Stomach (tissue), 4 donors: ENCODE measurements at regions not wholly inside any gene's neighbourhood (a gene's known extent, or its start where the extent isn't known, plus 50 kb on each side); places are given as distances from the start of the nearest gene placed in this dataset.

Experiments used
- EP300 ChIP-seq: sonication (generic); formaldehyde crosslinking; IDR thresholded peaks from one replicate; pipeline ENCODE4 v1.6.1; 2017; ENCODE audit warnings: antibody characterized with exemption
- POLR2AphosphoS5 ChIP-seq, 3 donors: sonication (generic); formaldehyde crosslinking; IDR thresholded peaks; one replicate each; pipeline ENCODE4 v1.6.1; 2016; ENCODE audit warnings: antibody characterized with exemption in 3 of 3
- TF ChIP-seq, protein P1 (sequence below), 7 experiments: fragments of 450-650 bp in 4 of 7; fragments of 200-600 bp in 3 of 7; sonication (generic) in 3 of 7; IDR thresholded peaks; one replicate each; pipeline ENCODE4 v1.5.1; 2016 to 2019; ENCODE audit warnings: antibody characterized with exemption in 7 of 7, control low read depth in 2 of 7, mild to moderate bottlenecking in 1 of 7

DNA sequence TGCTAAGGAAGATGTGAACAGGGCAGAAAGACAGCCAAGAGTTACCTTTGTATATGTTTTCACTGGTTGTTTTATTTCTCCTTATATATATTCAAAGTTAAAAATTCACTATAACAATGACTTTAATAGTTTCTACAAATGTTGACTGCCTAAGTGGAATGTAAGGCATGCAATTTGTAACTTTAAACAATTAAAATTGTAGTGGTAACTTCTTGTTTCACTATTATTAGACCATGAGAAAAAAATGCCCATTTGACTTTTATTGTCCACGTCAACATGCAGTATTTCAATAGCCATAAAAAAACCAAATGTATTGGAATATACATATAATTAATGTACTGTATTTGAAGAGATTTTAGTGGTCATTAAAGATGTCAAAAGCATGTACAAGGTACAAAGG, 340.7 kb upstream of the CBLB start:
- TF ChIP-seq, protein P1, sequence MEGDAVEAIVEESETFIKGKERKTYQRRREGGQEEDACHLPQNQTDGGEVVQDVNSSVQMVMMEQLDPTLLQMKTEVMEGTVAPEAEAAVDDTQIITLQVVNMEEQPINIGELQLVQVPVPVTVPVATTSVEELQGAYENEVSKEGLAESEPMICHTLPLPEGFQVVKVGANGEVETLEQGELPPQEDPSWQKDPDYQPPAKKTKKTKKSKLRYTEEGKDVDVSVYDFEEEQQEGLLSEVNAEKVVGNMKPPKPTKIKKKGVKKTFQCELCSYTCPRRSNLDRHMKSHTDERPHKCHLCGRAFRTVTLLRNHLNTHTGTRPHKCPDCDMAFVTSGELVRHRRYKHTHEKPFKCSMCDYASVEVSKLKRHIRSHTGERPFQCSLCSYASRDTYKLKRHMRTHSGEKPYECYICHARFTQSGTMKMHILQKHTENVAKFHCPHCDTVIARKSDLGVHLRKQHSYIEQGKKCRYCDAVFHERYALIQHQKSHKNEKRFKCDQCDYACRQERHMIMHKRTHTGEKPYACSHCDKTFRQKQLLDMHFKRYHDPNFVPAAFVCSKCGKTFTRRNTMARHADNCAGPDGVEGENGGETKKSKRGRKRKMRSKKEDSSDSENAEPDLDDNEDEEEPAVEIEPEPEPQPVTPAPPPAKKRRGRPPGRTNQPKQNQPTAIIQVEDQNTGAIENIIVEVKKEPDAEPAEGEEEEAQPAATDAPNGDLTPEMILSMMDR (IDR thresholded peaks at IDR 0.05): no peak
- TF ChIP-seq POLR2AphosphoS5 (IDR thresholded peaks at IDR 0.05): no peak
- TF ChIP-seq EP300: no peak
